K562 (cell line): ENCODE measurements at regions not wholly inside any gene's neighbourhood (a gene's known extent, or its start where the extent isn't known, plus 50 kb on each side); places are given as distances from the start of the nearest gene placed in this dataset.
A peak's percentile ranks its signal among the peaks of the same experiment; 100 is the strongest.

ENCODE experiments used
- ATAC-seq: fragments of 200-7000 bp; cut with Tn5 transposase; 3 replicates; pipeline ENCODE4 v1.9.1; 2020; ENCODE audit warnings: moderate library complexity
- BruUV-seq: library from RNA; stranded (reverse); fragments of 400-500 nt; replicated peaks from 2 replicates; lab custom pipeline; 2021; lab: Mats Ljungman, UMichigan
- CTCF ChIA-PET: fragments of 300-600 bp; formaldehyde crosslinking; extraction: SDS; loops from one replicate; lab custom pipeline; 2021; ENCODE audit warnings: low intra/inter-chr PET ratio; lab: Yijun Ruan, JAX
- POLR2A ChIA-PET: fragments of 300-600, 350-650 bp; sonication (Branson Sonifier 250); formaldehyde crosslinking; extraction: SDS; loops from one replicate; lab custom pipeline; 2021; ENCODE audit warnings: antibody characterized with exemption, inconsistent platforms; lab: Yijun Ruan, JAX
- DNase-seq, 4 experiments: peaks; one replicate each; pipeline versions ENCODE4 v3.0.0 to v3.0.0-alpha.2; 2011 to 2018; ENCODE audit warnings: low spot score in 3 of 4, mixed read lengths in 3 of 4; ENCODE audit errors: extremely low read depth in 1 of 4
- FAIRE-seq: peaks from 2 replicates; lab custom pipeline; 2011; peaks lifted over from hg19 to GRCh38; lab: Jason Lieb, UNC
- H2AFZ ChIP-seq: 2 replicates; pipeline ENCODE4 v1.6.0; 2011; ENCODE audit warnings: low read depth, low read length, control low read depth, inconsistent platforms
- H3K27ac ChIP-seq: fragments of 200-600 bp; 3 replicates; pipeline ENCODE4 v1.8.0; 2011; ENCODE audit warnings: low read depth, mild to moderate bottlenecking, control low read depth, inconsistent platforms, low read length, moderate library complexity, mixed read lengths; ENCODE audit errors: extremely low read depth
- H3K27me3 ChIP-seq, 2 experiments: fragments of 300-600 bp in 1 of 2; 2 replicates in 1 of 2; 3 replicates in 1 of 2; pipeline versions ENCODE4 v1.6.0 to v1.8.0; 2011; ENCODE audit warnings: inconsistent platforms in 2 of 2, low read length in 2 of 2, mild to moderate bottlenecking in 1 of 2, mixed read lengths in 1 of 2, moderate library complexity in 1 of 2; ENCODE audit not compliant: control insufficient read depth in 2 of 2, insufficient read depth in 2 of 2
- H3K36me3 ChIP-seq: fragments of 300-600 bp; 3 replicates; pipeline ENCODE4 v1.8.0; 2011; ENCODE audit warnings: mild to moderate bottlenecking, low read length, inconsistent platforms; ENCODE audit not compliant: control insufficient read depth, insufficient read depth
- H3K4me1 ChIP-seq, 2 experiments: fragments of 200-600 bp in 1 of 2; replicated peaks in 1 of 2; 2 replicates in 1 of 2; 3 replicates in 1 of 2; pipeline versions ENCODE4 v1.5.1 to v1.8.0; 2011; ENCODE audit warnings: inconsistent platforms in 2 of 2, low read length in 2 of 2, mild to moderate bottlenecking in 1 of 2, mixed read lengths in 1 of 2, moderate library complexity in 1 of 2; ENCODE audit not compliant: control insufficient read depth in 2 of 2, insufficient read depth in 2 of 2
- H3K4me2 ChIP-seq: 2 replicates; pipeline ENCODE4 v1.6.1; 2011; ENCODE audit warnings: low read length, control low read depth, inconsistent platforms, mixed read lengths; ENCODE audit not compliant: insufficient read depth
- H3K4me3 ChIP-seq: fragments of 200-600 bp; sonication (generic), shearing (Covaris generic); 2 replicates; pipeline ENCODE4 v1.5.1; 2016; ENCODE audit warnings: control low read depth, inconsistent platforms
- H3K79me2 ChIP-seq: fragments of 200-600 bp; 3 replicates; pipeline ENCODE4 v1.8.0; 2011; ENCODE audit warnings: low read length, inconsistent platforms; ENCODE audit not compliant: control insufficient read depth, insufficient read depth
- H3K9ac ChIP-seq, 2 experiments: 2 replicates each; pipeline versions ENCODE4 v1.6.0 to v1.6.1; 2011; ENCODE audit warnings: low read depth in 2 of 2, low read length in 2 of 2, control low read depth in 1 of 2, inconsistent platforms in 1 of 2, mild to moderate bottlenecking in 1 of 2, mixed read lengths in 1 of 2; ENCODE audit not compliant: insufficient read depth in 1 of 2
- H3K9me1 ChIP-seq: one replicate; pipeline ENCODE4 v1.6.0; 2011; ENCODE audit warnings: inconsistent platforms, mild to moderate bottlenecking, low read length, moderate library complexity; ENCODE audit not compliant: control insufficient read depth, insufficient read depth
- H3K9me3 ChIP-seq: replicated peaks from 2 replicates; pipeline ENCODE4 v1.5.1; 2011; ENCODE audit warnings: low read depth, low read length, inconsistent platforms; ENCODE audit not compliant: control insufficient read depth, insufficient read depth
- H4K20me1 ChIP-seq: replicated peaks from 2 replicates; pipeline ENCODE4 v1.6.1; 2011; ENCODE audit warnings: low read length, inconsistent platforms, mixed read lengths; ENCODE audit not compliant: control insufficient read depth, insufficient read depth
- CAMTA2 ChIP-seq: fragments of 250-450 bp; sonication (Bioruptor Pico); conservative IDR thresholded peaks from 2 replicates; pipeline ENCODE4 v1.5.1; 2022
- DLX4 ChIP-seq: fragments of 250-450 bp; sonication (Bioruptor Pico); IDR thresholded peaks from 2 replicates; pipeline ENCODE4 v1.6.1; 2021; ENCODE audit warnings: mild to moderate bottlenecking
- E2F3 ChIP-seq: fragments of 250-450 bp; sonication (Bioruptor Pico); IDR thresholded peaks from 2 replicates; pipeline ENCODE4 v1.4.0; 2020; ENCODE audit warnings: mild to moderate bottlenecking
- FOXP1 ChIP-seq: sonication (generic); formaldehyde crosslinking; IDR thresholded peaks from 2 replicates; pipeline ENCODE4 v1.8.0; 2022; ENCODE audit warnings: mild to moderate bottlenecking, missing genetic modification reagents
- KLF1 ChIP-seq: fragments of 450-650 bp; IDR thresholded peaks from 2 replicates; pipeline ENCODE4 v1.6.1; 2016; ENCODE audit warnings: missing genetic modification characterization, missing compliant biosample characterization
- NFYB ChIP-seq: IDR thresholded peaks from 2 replicates; pipeline ENCODE4 v1.6.1; 2011; ENCODE audit warnings: mild to moderate bottlenecking, moderate library complexity; ENCODE audit not compliant: insufficient read length; ENCODE audit errors: extremely low read depth
- PHF8 ChIP-seq: fragments of 200-600 bp; sonication (generic); IDR thresholded peaks from 2 replicates; pipeline ENCODE4 v1.6.1; 2012; ENCODE audit warnings: mixed run types, mild to moderate bottlenecking, inconsistent platforms, low read length, moderate library complexity, borderline replicate concordance
- PML ChIP-seq: IDR thresholded peaks from 2 replicates; pipeline ENCODE4 v1.6.1; 2012; ENCODE audit warnings: low read length, inconsistent platforms
- PRPF4 ChIP-seq: fragments of 200-400 bp; formaldehyde crosslinking; IDR thresholded peaks from one replicate; pipeline ENCODE4 v1.6.1; 2017; ENCODE audit warnings: low read length, low read depth, mild to moderate bottlenecking; ENCODE audit not compliant: insufficient read depth, poor library complexity, severe bottlenecking
- TEAD1 ChIP-seq, 2 experiments: fragments of 450-650 bp in 1 of 2; sonication (generic) in 1 of 2; formaldehyde crosslinking; IDR thresholded peaks; 2 replicates each; pipeline versions ENCODE4 v1.4.0 to v1.8.0; 2020 to 2022; ENCODE audit warnings: mild to moderate bottlenecking in 2 of 2, missing genetic modification reagents in 1 of 2
- TGIF2 ChIP-seq: sonication (generic); formaldehyde crosslinking; IDR thresholded peaks from 2 replicates; pipeline ENCODE4 v1.8.1; 2022; ENCODE audit warnings: mild to moderate bottlenecking, missing genetic modification reagents, moderate library complexity
- WHSC1 ChIP-seq: IDR thresholded peaks from one replicate; pipeline ENCODE4 v1.6.1; 2012; ENCODE audit warnings: low read length, control low read depth, inconsistent platforms
- ZFP91 ChIP-seq: sonication (generic); formaldehyde crosslinking; IDR thresholded peaks from 2 replicates; pipeline ENCODE4 v1.8.0; 2022; ENCODE audit warnings: mild to moderate bottlenecking, missing genetic modification reagents
- WGBS: fragments of 100-300 bp; shearing (Covaris generic); methylation state at CpG from one replicate; pipeline ENCODE4 v1.1.6; 2016; ENCODE audit warnings: low coverage, mixed read lengths; ENCODE audit not compliant: insufficient coverage; ENCODE audit errors: missing lambda C conversion rate; 5-methylcytosine and 5-hydroxymethylcytosine counted together
- in situ Hi-C: fragments of 300-500 bp; cut with MboI; formaldehyde crosslinking; loops from 4 replicates; pipeline ENCODE4 v1.15.0; 2018; ENCODE audit warnings: inconsistent platforms, mixed read lengths
- intact Hi-C: fragments of 100-400 bp; cut with micrococcal nuclease; formaldehyde crosslinking; loops from 2 replicates; pipeline ENCODE4 v1.14.2; 2022

GRCh38 chr2:95730813-95731212 is 139.0 kb downstream of the TRIM43 start:
- TF ChIP-seq PHF8 (no peak), NFYB (peak; percentile 3)
- in situ Hi-C loops, result no loop called here
- H4K20me1 ChIP-seq, result no peaks in the 10 kb centered on the region
- 11% methylated on average over 8 of the region's 9 CpGs for WGBS
- no peak overlapping the region for H3K9ac ChIP-seq
- no peak overlapping the region for H2AFZ ChIP-seq
- peak; percentile 60 for FAIRE-seq
- no peaks in the 10 kb centered on the region for H3K36me3 ChIP-seq
- peak; percentile 90 for ATAC-seq
- H3K27me3 ChIP-seq, result no peaks in the 10 kb centered on the region
- intact Hi-C loops, result no loop called here
- H3K4me2 ChIP-seq, result no peak overlapping the region
- no TSS peak for BruUV-seq
- DNase-seq, result peak; percentile 15 to 45 (median 41)
- no peaks in the 10 kb centered on the region for H3K9me3 ChIP-seq
- no peaks in the 10 kb centered on the region for H3K79me2 ChIP-seq
- H3K9me1 ChIP-seq, result no peaks in the 10 kb centered on the region
- H3K4me1 ChIP-seq, result no peaks in the 10 kb centered on the region
- H3K4me3 ChIP-seq, result no peak overlapping the region
- ChIA-PET POLR2A (no interaction called here), CTCF (no interaction called here)
- H3K27ac ChIP-seq, result no peak overlapping the region

DNA sequence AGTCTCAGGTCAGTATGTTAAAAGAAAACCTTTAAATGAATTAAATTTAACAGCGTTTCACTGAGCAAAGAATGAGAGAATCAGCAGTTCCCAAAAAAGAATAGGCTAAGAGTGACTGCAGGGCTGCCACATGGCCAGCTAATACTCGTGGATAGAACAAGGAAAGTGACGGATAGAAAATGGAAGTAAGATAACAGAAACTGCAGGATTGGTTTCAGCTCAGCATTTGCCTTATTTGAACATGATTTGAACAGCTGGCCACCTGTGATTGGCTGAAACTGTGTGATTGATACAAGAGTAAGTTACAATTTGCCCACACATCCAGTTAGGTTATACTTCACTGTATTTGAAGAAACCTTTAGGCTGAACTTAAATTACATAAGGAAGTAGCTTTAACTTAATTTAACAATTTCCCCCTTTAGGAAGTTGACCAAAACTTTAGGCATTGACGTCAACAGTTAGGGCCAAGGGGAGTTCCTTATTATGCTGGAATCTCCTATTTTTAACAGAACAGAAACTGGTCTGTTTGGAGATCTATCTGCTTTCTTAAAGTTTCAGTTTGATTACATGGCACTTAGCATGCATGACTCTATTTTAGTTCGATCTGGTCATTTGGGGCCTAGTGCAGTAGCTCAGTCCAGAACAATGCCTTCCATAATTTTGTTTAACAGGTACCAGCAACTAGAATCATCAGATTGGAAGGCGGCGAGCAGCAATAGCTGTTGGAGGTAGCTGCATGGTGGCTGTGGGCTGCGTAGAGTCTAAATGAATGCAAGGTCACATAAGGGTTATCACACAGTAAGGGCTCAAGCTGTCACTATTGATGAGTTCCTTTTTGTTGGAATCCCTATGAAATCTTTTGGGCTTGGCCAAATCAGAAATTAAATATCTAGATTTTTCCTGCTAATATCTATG is 143.4 kb downstream of the TRIM43 start:
- H3K9me1 ChIP-seq, result no peaks in the 10 kb centered on the region
- under 1% methylated on average over 8 of the region's 8 CpGs for WGBS
- in situ Hi-C loops (no loop called here), intact Hi-C loops (no loop called here)
- no peak overlapping the region for H3K4me2 ChIP-seq
- no peaks in the 10 kb centered on the region for H3K36me3 ChIP-seq
- no peaks in the 10 kb centered on the region for H3K4me1 ChIP-seq
- POLR2A ChIA-PET, result no interaction called here
- ATAC-seq, result no peak
- no peak overlapping the region for H2AFZ ChIP-seq
- peaks cover 0 to 3% of the 10 kb centered on the region in 2 experiments; a peak in 1 of 5 replicates for H3K27me3 ChIP-seq
- no peak for FAIRE-seq
- no peak overlapping the region for H3K4me3 ChIP-seq
- no peaks in the 10 kb centered on the region for H4K20me1 ChIP-seq
- no peak overlapping the region for H3K27ac ChIP-seq
- CTCF ChIA-PET, result no interaction called here
- no peaks in the 10 kb centered on the region for H3K79me2 ChIP-seq
- no peaks in the 10 kb centered on the region for H3K9me3 ChIP-seq
- DNase-seq, result no peak
- BruUV-seq, result no TSS peak
- no peak overlapping the region for H3K9ac ChIP-seq
- no peak for TF ChIP-seq PML
- TF ChIP-seq KLF1, result no peak
- TF ChIP-seq DLX4 (CRISPR knock-in tag), result no peak
- TF ChIP-seq PRPF4, result no peak
- TF ChIP-seq E2F3 (CRISPR knock-in tag), result no peak
- no peak for TF ChIP-seq TEAD1 (CRISPR knock-in tag; IDR thresholded peaks at IDR 0.05)
- no peak for TF ChIP-seq CAMTA2 (CRISPR knock-in tag)
- TF ChIP-seq ZFP91 (CRISPR knock-in tag), result no peak
- TF ChIP-seq FOXP1 (CRISPR knock-in tag), result no peak
- no peak for TF ChIP-seq WHSC1
- no peak for TF ChIP-seq TGIF2
